ENCODE measurements at regions not wholly inside any gene's neighbourhood (a gene's known extent, or its start where the extent isn't known, plus 50 kb on each side); places are given as distances from the start of the nearest gene placed in this dataset.

DNA sequence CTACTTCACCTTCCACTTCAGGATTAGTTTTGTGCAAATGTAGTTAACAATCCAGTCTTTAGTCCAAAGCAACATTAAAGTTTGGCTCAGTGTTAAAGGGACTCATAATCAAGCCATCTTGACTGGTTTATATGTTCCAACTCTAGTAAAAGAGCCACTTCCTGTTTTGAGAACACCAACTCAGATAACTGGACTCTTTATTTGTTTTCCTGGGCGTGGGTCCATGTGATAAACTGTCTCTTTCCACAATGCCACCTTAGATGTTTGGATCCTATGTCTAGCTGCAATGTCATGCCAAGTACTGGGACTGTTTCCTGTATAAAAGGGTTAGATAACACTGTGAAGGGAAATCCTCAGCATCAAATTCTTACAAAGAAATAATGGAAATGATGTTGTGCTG is 545.0 kb downstream of the PYDC2 start:
- ATAC-seq: no peak
- H3K27me3 ChIP-seq (ENCODE audit: insufficient read depth in 3 of 3, low read length in 2 of 3): no peaks in the 10 kb centered on the region
- 18 to 35% (median 31%) methylated on average over 1 of the region's 1 CpG for WGBS, 3 donors
- H3K36me3 ChIP-seq (ENCODE audit: insufficient read depth in 1 of 2, low read depth in 1 of 2): no peaks in the 10 kb centered on the region
- TF ChIP-seq, protein P1, sequence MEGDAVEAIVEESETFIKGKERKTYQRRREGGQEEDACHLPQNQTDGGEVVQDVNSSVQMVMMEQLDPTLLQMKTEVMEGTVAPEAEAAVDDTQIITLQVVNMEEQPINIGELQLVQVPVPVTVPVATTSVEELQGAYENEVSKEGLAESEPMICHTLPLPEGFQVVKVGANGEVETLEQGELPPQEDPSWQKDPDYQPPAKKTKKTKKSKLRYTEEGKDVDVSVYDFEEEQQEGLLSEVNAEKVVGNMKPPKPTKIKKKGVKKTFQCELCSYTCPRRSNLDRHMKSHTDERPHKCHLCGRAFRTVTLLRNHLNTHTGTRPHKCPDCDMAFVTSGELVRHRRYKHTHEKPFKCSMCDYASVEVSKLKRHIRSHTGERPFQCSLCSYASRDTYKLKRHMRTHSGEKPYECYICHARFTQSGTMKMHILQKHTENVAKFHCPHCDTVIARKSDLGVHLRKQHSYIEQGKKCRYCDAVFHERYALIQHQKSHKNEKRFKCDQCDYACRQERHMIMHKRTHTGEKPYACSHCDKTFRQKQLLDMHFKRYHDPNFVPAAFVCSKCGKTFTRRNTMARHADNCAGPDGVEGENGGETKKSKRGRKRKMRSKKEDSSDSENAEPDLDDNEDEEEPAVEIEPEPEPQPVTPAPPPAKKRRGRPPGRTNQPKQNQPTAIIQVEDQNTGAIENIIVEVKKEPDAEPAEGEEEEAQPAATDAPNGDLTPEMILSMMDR (IDR thresholded peaks at IDR 0.05): no peak
- no peaks in the 10 kb centered on the region for H3K9me3 ChIP-seq
- H3K4me1 ChIP-seq: no peaks in the 10 kb centered on the region
- no peak overlapping the region for H3K27ac ChIP-seq
- DNase-seq: no peak
- H3K4me3 ChIP-seq: no peak overlapping the region
- intact Hi-C loops (cut with DNase I): no loop called here

DNA sequence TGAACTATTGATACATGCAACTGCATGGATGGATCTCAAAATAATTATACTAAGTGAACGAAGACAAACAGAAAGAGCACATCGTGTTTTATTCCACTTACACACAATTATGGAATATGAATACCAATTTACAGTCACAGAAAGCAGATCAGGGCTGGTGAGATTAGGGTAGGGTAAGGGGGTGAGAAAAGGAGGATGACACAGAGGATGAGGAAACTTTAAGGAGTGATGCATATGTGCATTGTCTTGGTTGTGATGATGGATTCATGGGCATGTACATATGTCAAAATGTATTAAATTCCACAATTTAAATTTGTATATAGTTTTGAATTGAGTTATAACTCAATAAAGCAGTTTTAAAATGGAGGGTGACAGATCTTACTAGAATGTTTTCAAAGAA is 548.9 kb downstream of the PYDC2 start:
- peaks cover 4% of the 10 kb centered on the region for H3K9me3 ChIP-seq
- intact Hi-C loops (cut with DNase I): no loop called here
- no peak overlapping the region for H3K27ac ChIP-seq
- ATAC-seq: no peak
- WGBS, 3 donors: 77 to 91% (median 84%) methylated on average over 2 of the region's 2 CpGs
- TF ChIP-seq, protein P1 (IDR thresholded peaks at IDR 0.05): no peak
- no peak overlapping the region for H3K4me3 ChIP-seq
- DNase-seq: no peak
- no peaks in the 10 kb centered on the region for H3K36me3 ChIP-seq (ENCODE audit: insufficient read depth in 1 of 2, low read depth in 1 of 2)
- H3K4me1 ChIP-seq: no peaks in the 10 kb centered on the region
- no peaks in the 10 kb centered on the region for H3K27me3 ChIP-seq (ENCODE audit: insufficient read depth in 3 of 3, low read length in 2 of 3)

- intact Hi-C loops (cut with DNase I): no loop called here
These were observed 549.5 kb downstream of the PYDC2 start for GRCh38 chr3:192010490-192010889.

GRCh38 chr3:192011137-192011536 is 550.2 kb downstream of the PYDC2 start:
- TF ChIP-seq, protein P1 (IDR thresholded peaks at IDR 0.05): no peak

More at GRCh38 chr3:192010490-192010889, 549.5 kb downstream of the PYDC2 start:
- WGBS, 3 donors: 44 to 65% (median 46%) methylated on average over 2 of the region's 2 CpGs
- H3K4me1 ChIP-seq: no peaks in the 10 kb centered on the region
- TF ChIP-seq, protein P1 (IDR thresholded peaks at IDR 0.05): no peak
- ATAC-seq (no peak), DNase-seq (no peak)
- no peak overlapping the region for H3K4me3 ChIP-seq
- no peak overlapping the region for H3K27ac ChIP-seq
- no peaks in the 10 kb centered on the region for H3K36me3 ChIP-seq (ENCODE audit: insufficient read depth in 1 of 2, low read depth in 1 of 2)
- H3K9me3 ChIP-seq: peaks cover 4% of the 10 kb centered on the region
- H3K27me3 ChIP-seq (ENCODE audit: insufficient read depth in 3 of 3, low read length in 2 of 3): no peaks in the 10 kb centered on the region

GRCh38 chr3:192013110-192013509 is 552.1 kb downstream of the PYDC2 start:
- DNase-seq (no peak), ATAC-seq (no peak)
- Histone ChIP-seq H3K4me1 (no peaks in the 10 kb centered on the region), H3K9me3 (peaks cover 4% of the 10 kb centered on the region), H3K36me3 (ENCODE audit: insufficient read depth in 1 of 2, low read depth in 1 of 2) (no peaks in the 10 kb centered on the region), H3K4me3 (no peak overlapping the region), H3K27me3 (ENCODE audit: insufficient read depth in 3 of 3, low read length in 2 of 3) (no peaks in the 10 kb centered on the region), H3K27ac (no peak overlapping the region)
- 71 to 84% (median 83%) methylated on average over 1 of the region's 1 CpG for WGBS, 3 donors
- intact Hi-C loops (cut with DNase I): no loop called here
- TF ChIP-seq, protein P1 (IDR thresholded peaks at IDR 0.05): no peak

More at GRCh38 chr3:192011137-192011536, 550.2 kb downstream of the PYDC2 start:
- H3K4me3 ChIP-seq: no peak overlapping the region
- 93 to 95% (median 94%) methylated on average over 1 of the region's 1 CpG for WGBS, 3 donors
- H3K27ac ChIP-seq: no peak overlapping the region
- no peaks in the 10 kb centered on the region for H3K4me1 ChIP-seq
- H3K36me3 ChIP-seq (ENCODE audit: insufficient read depth in 1 of 2, low read depth in 1 of 2): no peaks in the 10 kb centered on the region
- H3K27me3 ChIP-seq (ENCODE audit: insufficient read depth in 3 of 3, low read length in 2 of 3): no peaks in the 10 kb centered on the region
- ATAC-seq: no peak
- peaks cover 4% of the 10 kb centered on the region for H3K9me3 ChIP-seq
- intact Hi-C loops (cut with DNase I): no loop called here
- no peak for DNase-seq
